Ishikawa (cell line): ENCODE measurements at regions not wholly inside any gene's neighbourhood (a gene's known extent, or its start where the extent isn't known, plus 50 kb on each side); places are given as distances from the start of the nearest gene placed in this dataset.

ENCODE experiments used
- CEBPB ChIP-seq: IDR thresholded peaks from 2 replicates; pipeline ENCODE4 v1.6.1; 2012
- CREB1 ChIP-seq: IDR thresholded peaks from 2 replicates; pipeline ENCODE4 v1.6.1; 2012; ENCODE audit warnings: low read depth
- EGR1 ChIP-seq: IDR thresholded peaks from 2 replicates; pipeline ENCODE4 v1.6.1; 2012
- EP300 ChIP-seq: IDR thresholded peaks from 2 replicates; pipeline ENCODE4 v1.6.1; 2012; ENCODE audit warnings: borderline replicate concordance
- FOXM1 ChIP-seq: IDR thresholded peaks from 2 replicates; pipeline ENCODE4 v1.6.1; 2012; ENCODE audit warnings: low read depth, borderline replicate concordance
- MAX ChIP-seq: IDR thresholded peaks from 2 replicates; pipeline ENCODE4 v1.6.1; 2012
- NFIC ChIP-seq: IDR thresholded peaks from 2 replicates; pipeline ENCODE4 v1.6.1; 2012
- RAD21 ChIP-seq: IDR thresholded peaks from 2 replicates; pipeline ENCODE4 v1.6.1; 2012; ENCODE audit warnings: low read depth
- REST ChIP-seq: IDR thresholded peaks from 2 replicates; pipeline ENCODE4 v1.6.1; 2012; ENCODE audit warnings: low read depth, mild to moderate bottlenecking
- TAF1 ChIP-seq: IDR thresholded peaks from 2 replicates; pipeline ENCODE4 v1.6.1; 2012; ENCODE audit warnings: low read depth, mild to moderate bottlenecking
- USF1 ChIP-seq: IDR thresholded peaks from 2 replicates; pipeline ENCODE4 v1.6.1; 2012
- ZBTB7A ChIP-seq: IDR thresholded peaks from 2 replicates; pipeline ENCODE4 v1.6.1; 2012; ENCODE audit warnings: low read depth

- TF ChIP-seq EP300, result no peak
- TF ChIP-seq REST, result no peak
- no peak for TF ChIP-seq CEBPB
- no peak for TF ChIP-seq MAX
- TF ChIP-seq USF1, result no peak
- TF ChIP-seq ZBTB7A, result no peak
- TF ChIP-seq CREB1, result no peak
- TF ChIP-seq TAF1, result no peak
- no peak for TF ChIP-seq RAD21
- TF ChIP-seq FOXM1, result no peak
- TF ChIP-seq NFIC, result no peak
- no peak for TF ChIP-seq EGR1
Observed at GRCh38 chr10:91724933-91725332, 73.3 kb upstream of the TNKS2 start.
